ENCODE measurements at regions not wholly inside any gene's neighbourhood (a gene's known extent, or its start where the extent isn't known, plus 50 kb on each side); places are given as distances from the start of the nearest gene placed in this dataset.

DNA sequence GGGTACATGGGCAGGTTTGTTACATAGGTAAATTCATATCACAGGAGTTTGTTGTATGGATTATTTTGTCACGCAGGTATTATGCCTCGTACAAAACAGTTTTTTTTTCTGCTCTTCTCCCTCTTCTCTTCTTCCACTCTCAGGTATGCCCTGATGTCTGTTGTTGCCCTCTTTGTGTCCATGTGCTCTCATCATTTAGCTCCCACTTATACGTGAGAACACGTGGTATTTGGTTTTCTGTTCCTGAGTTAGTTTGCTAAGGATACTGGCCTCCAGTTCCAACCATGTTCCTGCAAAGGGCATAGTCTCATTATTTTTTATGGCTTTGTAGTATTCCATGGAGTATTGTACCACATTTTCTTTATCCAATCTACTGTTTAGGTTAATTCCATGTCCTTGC is 65.7 kb downstream of the UNC5CL start:
- no peak for DNase-seq (ENCODE audit: low read depth)

DNA sequence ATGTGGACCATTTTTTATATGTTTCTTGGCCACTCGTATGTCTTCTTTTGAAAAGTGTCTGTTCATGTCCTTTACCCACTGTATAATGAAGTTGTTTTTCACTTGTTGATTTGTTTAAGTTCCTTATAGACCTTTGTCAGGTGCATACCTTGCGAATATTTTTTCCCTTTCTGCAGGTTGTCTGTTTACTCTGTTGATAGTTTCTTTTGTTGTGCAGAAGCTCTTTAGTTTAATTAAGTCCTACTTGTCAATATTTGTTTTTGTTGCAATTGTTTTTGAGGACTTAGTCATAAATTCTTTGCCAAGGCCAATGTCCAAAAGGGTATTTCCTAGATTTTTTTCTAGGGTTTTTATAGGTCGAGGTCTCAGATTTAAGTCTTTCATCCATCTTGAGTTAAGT is 66.2 kb downstream of the UNC5CL start:
- no peak for DNase-seq (ENCODE audit: low read depth)

DNA sequence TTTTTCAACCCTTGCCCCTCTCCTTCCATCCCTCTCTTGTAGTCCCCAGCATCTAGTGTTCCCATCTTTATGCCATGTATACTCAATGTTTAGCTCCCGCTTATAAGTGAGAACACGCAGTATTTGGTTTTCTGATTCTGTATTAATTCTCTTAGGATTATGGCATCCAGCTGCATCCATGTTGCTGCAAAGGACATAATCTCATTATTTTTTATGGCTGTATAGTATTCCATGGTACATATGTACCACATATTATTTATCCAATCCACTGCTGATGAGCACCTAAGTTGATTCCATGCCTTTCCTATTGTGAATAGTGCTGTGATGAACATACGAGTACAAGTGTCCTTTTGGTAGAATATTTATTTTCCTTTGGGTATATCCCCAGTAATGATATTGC is 66.8 kb downstream of the UNC5CL start:
- DNase-seq (ENCODE audit: low read depth): no peak

DNA sequence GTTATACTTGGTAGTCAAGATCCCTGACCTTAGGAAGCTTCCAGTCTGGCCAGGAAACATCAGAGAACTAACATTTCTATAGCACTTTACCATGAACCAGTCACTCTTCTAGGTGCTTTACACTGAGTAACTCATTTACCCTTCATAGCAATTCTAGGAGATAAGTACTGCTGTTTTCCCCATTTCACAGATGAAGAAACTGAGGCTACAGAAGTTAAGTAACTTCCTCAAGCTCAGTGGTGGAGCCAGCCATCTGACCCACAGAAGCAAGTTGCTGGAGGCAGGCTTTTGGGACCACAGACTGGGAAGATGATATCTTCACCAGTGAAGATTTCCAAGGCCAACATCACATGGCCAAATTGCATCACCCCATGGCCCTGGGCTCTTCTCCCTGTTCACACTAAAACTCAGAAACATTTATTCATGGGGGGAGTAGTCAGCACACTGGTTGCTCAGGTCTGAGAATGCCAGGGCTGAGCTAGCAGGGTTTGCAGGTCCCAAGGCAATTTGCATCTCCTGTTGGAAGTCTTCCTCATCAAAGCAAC is 70.3 kb downstream of the UNC5CL start:
- DNase-seq (ENCODE audit: low read depth): no peak

DNA sequence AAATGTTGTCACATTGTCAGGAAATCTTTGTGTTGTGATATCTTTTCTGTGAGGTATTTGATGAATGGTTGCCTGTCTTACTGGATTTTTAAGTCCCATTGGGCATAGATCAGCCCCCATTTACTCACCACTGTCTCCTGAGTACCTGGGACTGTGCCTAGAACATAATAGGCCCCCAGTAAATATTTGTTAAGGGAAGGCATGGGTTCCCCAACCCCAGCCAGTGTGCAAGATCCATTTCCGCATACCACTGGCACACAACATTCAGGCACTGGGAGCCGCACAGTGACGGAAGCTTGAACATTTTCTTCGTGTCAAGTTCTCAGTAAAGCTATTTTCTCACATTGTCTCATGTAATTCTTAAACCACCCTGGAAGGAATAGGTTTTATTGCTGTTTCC is 72.2 kb downstream of the UNC5CL start:
- DNase-seq (ENCODE audit: low read depth): no peak

DNA sequence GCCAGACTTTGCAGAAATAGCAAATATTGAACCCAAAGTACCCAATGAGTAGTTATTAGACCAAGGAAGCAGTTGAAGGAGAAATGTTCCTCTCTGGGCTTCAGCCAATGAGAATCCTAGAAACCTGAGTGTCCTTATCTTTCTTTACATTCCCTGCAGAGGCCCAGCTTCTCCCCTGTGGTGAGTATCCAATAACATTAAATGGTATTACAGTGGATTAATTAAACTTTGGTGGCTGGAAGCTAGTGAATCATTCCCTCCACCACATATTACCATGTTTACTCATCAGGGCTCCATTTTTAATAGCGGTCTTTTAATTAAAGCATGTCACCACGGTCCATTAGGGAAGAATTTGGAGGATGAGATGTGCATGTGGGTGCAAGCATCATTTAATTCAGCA is 74.0 kb downstream of the UNC5CL start:
- no peak for DNase-seq (ENCODE audit: low read depth)

DNA sequence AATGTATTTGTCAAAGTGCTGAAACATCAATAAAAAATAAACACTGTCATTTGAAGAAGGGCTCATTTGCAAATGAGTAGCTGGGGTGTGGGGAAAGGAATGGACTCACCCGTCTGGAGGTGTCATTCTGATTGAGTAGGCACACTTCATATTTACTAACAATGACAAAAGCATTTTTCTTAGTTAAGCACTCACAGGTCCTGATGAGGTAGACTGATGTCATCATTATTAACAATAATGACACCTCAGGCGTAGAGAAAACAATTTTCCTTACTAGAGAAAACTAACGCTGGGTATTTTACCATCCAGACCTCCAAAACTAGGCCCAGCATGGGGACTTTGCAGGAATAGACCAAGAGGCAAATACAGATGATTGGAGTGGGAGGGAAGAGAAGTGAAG is 76.0 kb downstream of the UNC5CL start:
- no peak for DNase-seq (ENCODE audit: low read depth)

DNA sequence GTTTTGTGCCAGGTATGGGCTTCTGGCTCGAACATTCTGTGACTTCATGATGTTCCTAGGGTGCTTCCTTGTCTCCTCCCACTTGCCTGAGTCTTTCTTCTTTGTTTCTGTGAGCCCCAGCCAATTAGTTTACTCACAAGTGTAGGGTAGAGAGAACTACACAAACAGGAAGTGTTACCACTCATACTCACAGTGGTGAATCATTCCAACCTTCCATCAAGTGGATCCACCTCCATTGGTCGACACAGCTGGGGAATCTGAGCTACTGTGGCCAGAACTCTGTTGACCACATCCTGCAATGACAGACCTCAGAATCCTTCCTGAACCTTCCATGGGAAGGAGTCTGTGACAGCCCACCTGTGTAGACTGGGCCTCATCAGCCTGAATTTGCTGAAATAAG is 76.8 kb downstream of the UNC5CL start:
- peak; percentile 79 for DNase-seq (ENCODE audit: low read depth)

DNA sequence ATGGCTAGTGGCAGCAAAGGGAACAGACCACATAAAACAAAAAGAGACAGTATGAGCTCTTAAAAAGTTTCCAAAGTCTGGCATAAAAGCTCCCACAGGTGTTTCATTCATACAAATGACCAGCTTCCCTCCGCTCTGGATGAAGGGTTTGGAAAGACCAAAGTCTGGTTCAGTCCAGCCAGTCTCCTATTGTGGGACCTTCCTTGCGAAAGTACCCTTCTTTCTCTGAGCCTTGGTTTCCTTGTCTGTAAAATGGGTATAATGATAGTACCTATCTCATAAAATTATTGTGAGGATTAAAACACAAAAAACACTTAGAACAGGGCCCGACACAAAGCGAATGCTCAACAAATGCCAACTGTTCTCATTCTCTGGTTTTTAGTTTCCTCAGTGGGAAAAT is 77.2 kb downstream of the UNC5CL start:
- no peak for DNase-seq (ENCODE audit: low read depth)

DNA sequence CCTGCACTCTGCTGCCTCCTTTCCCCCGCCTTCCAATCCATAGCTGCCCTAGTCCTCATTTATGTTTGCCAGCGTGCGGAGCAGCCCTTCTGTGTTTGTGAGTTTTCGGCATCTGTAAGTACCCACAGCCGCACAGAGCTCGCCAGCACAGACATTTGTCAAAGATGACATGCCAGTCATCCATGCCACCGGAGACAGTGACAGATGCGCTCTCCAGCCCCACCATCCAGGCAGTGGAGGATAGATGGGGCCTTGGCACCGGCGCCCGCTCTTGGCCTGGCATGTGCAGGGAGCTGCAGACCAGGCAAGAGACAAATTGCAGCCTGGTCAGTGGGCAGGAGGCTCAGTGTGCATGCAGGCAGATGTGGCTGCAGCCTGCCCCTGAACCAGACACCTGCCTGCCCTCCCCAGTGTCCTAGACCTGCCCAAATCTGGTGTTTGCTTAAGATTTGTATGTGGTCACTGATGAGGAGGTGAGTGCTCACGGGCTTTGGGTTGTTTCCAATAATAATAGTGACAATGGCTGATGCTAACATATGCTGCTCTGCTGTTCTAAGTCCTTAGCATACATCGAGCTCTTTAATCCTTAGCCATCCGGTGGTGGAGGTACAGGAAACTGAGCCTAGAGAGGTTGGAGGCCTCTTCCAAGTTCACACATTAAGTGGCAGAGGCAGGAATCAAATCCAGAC is 78.1 kb downstream of the UNC5CL start:
- DNase-seq (ENCODE audit: low read depth): no peak

DNA sequence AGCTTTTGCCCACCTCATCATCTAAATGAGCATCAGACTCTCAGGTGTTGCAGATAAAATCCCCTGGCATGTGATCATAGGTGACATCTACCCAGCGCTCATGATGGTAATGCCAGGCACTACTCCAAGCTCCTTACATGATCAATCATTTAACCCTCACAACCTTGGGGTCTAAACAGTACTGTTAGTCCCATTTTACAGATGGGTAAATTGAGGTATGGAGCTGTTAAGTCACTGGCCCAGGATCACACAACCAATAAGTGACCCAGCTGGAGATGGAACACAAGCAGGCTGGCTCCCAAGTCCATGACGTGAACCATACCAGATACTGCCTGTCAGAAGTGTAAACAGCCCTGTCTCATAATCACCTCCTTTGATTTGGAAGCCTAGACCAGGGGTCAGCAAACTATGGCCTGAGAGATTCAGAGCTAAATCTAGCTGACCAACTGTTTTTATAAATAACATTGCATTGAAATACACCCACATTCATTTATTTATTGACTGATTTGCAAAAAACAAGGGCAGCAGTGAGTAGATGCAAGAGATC is 79.2 kb downstream of the UNC5CL start:
- DNase-seq (ENCODE audit: low read depth): no peak

DNA sequence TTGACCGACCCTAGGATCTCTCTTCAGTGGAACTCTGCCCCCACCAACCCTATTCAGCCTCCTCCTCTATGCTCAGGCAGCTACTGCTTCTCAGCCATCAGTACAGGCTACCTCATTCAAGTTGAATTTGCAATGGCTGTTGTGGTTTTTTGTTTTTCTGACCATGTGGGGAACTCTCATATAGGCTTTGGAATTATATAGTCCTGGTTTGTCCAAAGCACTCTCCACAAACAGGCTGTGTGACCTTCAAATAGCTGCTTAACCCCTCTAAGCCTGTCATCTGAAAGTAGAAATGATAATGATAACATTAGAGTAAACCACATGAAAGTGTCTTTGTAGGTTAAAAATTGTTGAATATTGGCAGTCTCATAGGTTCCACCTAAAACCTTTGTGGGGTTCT is 80.3 kb downstream of the UNC5CL start:
- DNase-seq (ENCODE audit: low read depth): no peak

DNA sequence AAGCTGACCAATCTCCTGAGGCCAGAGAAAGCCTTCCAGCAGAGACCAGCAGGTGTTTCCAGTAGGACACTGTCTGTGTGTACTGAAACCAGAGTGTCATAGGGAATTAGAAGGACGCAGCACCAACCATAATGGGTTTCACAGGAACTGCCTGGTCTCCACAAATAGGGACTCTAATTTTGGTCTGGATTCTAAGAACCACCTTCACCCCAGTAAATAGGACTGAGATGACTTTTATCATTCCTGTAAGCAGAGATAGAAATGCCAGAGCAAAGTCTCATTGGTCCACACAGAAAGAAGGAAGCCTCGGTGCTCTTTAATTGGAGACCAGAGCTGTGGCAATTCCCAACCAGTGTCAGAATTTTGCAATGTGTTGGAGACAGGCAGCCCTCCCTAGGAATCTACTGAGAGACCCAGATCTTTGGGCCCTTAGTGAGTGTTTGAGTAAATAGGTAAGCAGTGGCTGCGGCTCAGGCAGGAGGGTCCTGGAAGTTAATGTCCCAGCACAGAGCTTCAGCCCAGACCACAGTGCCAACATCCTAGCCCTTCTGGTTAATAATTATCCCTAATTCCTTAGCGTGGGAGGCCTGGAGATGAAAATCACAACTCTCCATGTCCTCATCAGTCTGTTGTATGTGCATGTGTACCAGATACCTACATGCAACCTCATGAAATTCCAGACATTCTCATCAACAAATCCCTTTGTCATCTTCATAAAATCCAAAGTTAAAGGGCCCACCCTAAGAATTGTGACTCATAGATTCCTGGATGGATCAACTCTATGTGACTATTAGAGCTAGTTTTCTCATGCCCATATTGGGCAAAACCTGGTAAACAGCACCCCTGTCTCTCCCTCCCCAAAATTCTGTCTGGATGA is 81.2 kb downstream of the UNC5CL start:
- peak; percentile 49 for DNase-seq (ENCODE audit: low read depth)

DNA sequence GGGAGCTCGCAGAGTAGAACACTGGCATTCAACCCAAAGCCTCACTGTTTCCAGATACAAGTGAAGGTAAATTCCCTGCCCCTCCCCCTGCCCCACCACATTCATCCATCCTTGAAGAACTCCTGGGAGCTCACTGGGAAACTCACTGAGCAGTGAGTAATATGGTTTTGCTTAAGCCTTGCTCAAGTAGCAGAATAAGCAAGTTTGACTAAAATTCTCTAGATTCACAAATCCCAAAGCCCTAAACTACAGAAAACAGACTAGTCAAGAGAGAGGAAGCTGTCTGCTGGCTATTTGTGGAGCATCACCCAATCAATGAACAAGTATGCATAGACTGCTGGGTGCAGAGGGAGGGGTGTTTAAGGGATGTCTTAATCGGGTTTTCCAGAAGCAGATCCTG is 82.1 kb downstream of the UNC5CL start:
- DNase-seq (ENCODE audit: low read depth): no peak

DNA sequence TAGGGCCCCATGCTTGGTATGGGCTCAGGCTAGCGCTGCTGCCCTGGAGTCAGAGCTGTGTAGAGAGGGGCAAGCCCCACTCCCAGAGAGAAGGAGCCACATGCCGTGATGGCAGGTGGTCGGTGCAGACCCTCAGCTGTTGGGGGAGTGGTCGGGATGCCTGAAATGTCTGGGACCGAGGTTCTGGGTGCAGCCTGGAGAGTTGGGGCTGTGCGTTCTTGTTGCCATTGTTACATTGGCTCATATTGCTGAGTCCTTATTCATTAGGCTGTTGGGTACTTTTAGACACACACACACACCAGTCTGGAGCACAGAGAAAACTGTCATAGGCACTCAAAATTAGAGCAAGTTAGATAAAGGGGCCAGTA is 83.9 kb downstream of the UNC5CL start:
- peak; percentile 80 for DNase-seq (ENCODE audit: low read depth)

DNA sequence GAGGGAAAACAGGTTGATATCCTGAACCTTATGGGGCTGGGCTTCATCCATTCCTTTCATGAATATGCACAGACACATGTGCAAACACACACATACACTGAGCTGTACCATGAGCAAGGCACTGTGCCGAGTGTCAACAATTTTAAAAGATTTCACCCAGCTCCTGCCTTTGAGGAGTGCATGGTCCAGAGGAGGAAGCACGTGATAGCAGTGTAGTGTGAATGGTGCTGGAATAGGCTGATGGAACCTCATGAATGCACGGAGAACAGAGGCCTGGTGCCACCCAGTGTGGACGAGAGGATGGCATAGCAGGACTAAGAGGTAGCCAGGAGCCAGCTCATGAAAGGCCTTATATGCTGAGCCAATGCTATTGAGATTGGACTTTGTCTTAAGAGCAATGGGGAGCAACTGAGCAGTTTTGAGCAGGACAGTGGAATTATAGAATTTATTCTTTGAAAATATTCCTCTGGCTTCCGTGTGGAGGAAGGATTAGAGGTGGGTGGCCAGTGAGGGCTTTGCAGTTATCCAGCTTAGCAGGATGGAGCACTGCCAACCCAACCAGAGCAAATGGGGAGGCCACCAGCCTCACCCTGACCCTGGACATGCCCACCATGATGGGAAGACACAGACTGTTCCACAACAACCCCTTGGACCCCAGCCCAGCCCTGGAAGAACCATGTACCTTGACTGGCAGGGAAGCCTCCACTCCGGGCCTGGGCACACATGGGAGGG is 84.4 kb downstream of the UNC5CL start:
- peak; percentile 58 for DNase-seq (ENCODE audit: low read depth)

DNA sequence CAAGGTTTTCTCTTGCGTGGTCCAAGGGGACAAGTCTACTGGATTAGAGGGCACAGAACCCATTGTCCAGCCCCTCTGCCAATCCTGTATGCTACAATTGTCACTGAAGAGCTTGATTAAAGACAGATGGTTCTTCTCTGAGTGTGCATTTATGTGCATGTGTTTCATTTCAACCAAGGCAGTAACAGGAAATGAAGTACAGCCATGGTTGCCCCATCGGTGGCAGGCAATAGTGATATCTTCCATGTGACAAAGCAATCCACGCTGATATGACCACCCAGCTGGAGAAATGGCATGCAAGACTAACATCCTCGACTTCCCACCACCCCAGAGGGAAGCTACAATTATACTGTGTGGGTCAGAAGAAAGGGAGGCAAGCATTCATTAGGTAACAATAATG is 85.5 kb downstream of the UNC5CL start:
- no peak for DNase-seq (ENCODE audit: low read depth)

DNA sequence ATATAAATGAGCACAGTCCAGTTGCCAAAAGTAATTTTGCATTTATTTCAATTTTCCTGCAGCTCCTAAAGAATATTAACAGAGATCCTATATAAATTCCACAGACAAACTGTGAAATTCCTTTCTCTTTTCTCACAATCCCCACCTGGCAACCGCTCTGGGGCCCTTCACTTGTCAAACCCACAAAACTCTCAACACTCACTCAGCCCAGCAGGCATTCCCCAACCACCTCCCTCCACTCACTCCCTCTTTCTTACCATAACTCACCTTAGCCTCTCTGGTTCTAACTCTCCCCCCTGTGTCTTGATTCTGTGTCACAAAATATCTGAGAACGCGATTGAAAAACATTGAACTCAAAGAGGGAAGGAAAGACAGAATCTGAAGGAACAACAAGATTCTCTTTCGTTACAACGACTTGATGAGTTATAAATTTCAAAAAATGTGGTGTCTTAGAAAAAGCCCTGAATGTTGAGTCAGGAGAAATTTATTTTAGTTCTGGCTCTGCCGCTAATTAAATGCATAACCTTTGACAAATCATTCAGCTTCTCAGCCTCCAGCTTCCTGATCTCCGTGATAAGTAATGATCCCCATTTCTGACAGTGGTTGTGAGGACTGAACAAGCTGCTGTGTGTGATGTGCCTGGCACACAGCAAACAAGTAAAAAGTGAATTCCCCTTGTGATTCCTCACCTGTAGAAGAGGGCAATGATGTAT is 87.9 kb downstream of the UNC5CL start:
- no peak for DNase-seq (ENCODE audit: low read depth)

DNA sequence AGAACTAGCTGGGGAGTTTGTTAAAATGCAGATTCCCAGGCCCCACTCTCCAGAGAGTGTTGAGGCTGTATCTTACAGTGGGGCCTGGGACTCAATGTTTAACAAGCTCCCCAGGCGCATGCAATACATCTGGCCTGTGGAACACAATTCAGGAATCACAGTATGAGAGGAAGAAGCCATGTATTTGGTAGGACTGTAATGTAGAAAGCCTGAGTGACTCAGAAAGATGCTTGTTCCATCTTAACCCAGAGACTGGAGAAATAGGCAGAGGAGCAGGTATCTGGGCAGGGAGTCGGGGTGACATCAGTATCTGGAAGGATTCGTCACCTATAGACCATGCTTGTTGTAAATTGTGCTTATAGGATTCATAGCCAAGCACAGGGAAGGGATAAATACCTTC is 90.5 kb downstream of the UNC5CL start:
- DNase-seq (ENCODE audit: low read depth): no peak

DNA sequence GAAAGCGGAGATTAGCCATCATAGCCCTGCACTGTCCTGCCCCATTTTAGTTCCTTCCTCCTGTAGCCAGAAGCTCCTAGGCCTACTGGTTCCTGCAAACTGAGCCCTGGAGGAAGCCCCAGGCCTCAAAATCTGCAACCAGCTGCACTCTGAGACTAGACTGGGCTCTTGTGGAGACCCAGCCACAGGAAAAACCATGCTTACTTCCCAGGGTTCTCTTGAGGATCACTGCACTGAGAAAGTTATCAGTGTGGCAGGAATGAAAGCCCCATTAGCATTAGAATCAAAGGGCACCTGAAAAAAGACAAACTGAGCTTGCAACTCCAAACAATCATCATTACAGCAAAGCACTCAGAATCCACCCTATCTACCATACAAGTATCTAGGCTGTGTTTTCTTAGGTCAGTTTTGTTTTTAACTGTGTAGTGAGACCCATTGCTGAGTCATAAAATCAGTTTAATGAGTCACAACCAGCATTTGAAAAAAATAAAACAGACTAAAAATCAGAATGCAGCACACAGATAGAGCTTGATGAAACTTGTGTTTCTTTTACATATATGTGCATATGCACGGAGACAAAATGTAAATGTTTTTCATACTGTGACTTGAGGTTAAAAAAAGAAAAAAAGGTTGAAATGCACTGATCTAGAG is 91.0 kb downstream of the UNC5CL start:
- peak; percentile 52 for DNase-seq (ENCODE audit: low read depth)

All from myocyte (in vitro differentiated cells).